AG09309 (cell line): ENCODE measurements at regions not wholly inside any gene's neighbourhood (a gene's known extent, or its start where the extent isn't known, plus 50 kb on each side); places are given as distances from the start of the nearest gene placed in this dataset.
"Not testable (repeated sequence)": the region's sequence is repeated elsewhere in the genome, so short reads cannot be mapped to it uniquely, and the experiment has no call there.

Experiments
- DNase-seq: peaks from one replicate; pipeline ENCODE4 v3.0.0-alpha.2; 2010; ENCODE audit warnings: low read depth
- H3K4me3 ChIP-seq: 2 replicates; pipeline ENCODE4 v1.5.1; 2011; ENCODE audit warnings: mild to moderate bottlenecking, low read depth, low read length, moderate library complexity; ENCODE audit not compliant: control insufficient read depth
- TF ChIP-seq, protein P1 (sequence below): IDR thresholded peaks from 2 replicates; pipeline ENCODE4 v1.5.1; 2011; ENCODE audit warnings: mild to moderate bottlenecking, low read depth, low read length, inconsistent platforms; ENCODE audit not compliant: insufficient read depth, control insufficient read depth; ENCODE audit errors: missing control alignments

DNA sequence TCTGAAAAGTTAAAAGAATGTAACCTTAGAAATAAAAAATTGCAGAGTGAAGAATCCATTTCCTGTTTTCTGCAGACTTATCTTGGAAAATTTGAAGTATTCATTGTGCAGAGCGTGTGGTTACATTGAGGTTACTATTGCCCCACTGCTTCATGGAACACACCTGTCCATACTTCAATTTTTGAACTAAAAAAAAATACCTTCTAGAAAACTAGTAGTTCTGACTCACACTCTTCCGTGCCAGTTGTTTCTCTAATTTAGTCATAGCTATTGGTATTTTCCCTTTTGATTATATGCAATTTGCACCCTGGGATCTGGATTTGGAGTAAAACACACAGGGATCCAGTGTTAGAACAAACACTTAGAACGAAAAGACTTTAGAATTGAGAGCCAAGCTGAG, 111.8 kb upstream of the LYSMD4 start:
- no peak for DNase-seq

DNA sequence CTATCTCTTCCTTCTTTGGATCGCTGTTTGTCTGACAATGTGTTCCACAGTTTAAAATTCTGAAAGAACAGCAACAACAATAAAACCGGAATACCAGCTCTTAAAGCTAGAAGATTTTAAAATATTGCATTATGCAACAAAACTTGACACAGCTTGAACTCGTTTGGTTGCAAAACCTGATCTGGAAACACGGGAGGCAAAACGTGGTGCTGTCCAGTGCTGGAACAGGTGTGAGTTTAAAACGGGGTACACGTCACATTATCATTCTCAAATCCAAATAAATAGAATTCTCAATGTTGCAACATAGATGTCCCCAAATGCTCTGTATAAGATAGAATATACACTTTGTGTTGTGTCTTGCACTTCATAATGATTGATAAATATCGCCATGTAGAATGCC, 110.9 kb upstream of the LYSMD4 start:
- TF ChIP-seq, protein P1, sequence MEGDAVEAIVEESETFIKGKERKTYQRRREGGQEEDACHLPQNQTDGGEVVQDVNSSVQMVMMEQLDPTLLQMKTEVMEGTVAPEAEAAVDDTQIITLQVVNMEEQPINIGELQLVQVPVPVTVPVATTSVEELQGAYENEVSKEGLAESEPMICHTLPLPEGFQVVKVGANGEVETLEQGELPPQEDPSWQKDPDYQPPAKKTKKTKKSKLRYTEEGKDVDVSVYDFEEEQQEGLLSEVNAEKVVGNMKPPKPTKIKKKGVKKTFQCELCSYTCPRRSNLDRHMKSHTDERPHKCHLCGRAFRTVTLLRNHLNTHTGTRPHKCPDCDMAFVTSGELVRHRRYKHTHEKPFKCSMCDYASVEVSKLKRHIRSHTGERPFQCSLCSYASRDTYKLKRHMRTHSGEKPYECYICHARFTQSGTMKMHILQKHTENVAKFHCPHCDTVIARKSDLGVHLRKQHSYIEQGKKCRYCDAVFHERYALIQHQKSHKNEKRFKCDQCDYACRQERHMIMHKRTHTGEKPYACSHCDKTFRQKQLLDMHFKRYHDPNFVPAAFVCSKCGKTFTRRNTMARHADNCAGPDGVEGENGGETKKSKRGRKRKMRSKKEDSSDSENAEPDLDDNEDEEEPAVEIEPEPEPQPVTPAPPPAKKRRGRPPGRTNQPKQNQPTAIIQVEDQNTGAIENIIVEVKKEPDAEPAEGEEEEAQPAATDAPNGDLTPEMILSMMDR, result no peak
- H3K4me3 ChIP-seq, result no peak overlapping the region
- no peak for DNase-seq

More for the DNA sequence above, 111.8 kb upstream of the LYSMD4 start:
- no peak overlapping the region for H3K4me3 ChIP-seq
- TF ChIP-seq, protein P1, result no peak

DNA sequence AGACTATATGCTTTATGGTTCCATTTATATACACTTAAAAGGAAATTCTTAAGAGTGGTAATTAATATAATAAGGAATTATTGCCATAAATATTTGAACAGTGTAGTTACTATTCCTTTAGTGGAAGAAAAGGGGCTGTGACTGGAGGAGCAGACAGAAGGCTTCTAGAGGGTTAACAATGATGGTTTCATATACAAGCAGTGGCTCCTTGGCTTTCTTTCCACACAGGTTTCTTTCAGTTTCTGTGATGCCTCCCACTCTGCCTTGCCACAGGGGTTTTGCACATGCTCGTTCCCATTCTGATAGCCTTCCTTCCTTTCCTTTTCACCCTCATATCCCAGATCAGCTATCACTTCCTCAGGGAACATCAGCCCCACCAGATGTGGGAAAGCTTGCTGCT, 108.8 kb upstream of the LYSMD4 start:
- no peak overlapping the region for H3K4me3 ChIP-seq
- no peak for DNase-seq
- TF ChIP-seq, protein P1, result no peak

DNA sequence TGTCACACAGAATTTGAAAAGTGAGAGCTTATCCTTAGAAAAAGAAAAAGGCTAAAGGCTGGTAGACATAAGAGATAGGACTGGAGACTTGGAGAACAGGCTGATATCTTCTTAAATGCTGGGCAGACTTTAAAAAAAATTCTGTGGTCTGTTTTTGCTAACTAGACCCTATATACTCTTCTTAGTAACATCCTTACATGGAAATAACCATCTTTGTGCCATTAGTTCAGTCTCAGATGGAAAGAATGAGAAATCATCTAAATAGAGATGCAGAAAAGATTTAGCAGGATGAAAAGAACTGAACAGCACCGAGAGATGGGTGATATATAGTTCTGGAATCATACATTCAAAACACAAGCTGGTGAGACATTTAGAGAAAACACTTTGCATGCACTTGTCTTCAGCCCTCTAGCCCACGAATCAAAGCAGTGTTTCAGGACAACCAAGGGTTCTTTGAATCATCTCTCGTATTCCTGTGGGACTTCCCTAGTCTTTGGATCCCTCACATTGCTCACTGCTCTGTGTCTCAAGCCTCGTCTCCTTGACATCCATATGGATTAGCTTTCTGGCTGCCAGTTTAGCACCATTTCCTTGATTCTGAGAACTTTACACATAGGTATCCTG, 93.0 kb upstream of the LYSMD4 start:
- H3K4me3 ChIP-seq, result no peak overlapping the region
- TF ChIP-seq, protein P1, result no peak
- DNase-seq, result no peak

DNA sequence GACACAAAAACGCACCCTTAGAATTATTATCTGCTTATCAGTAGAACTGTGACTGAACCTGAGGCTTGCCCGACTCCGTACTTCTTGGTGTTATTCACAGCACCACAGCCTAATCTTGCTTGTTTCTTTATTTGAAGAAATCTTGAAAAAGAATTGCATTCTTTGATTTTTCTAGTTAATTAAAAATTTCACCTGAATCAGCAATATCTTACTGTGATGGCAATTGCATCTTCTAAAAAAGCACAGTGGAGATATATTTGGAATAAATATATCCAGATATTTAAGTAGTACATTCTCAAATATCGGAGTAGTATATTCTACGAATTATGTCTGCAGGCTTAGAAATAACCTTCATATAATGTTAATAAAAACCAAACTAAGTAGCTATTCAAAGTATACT, 90.1 kb upstream of the LYSMD4 start:
- TF ChIP-seq, protein P1, result no peak
- no peak for DNase-seq
- no peak overlapping the region for H3K4me3 ChIP-seq

DNA sequence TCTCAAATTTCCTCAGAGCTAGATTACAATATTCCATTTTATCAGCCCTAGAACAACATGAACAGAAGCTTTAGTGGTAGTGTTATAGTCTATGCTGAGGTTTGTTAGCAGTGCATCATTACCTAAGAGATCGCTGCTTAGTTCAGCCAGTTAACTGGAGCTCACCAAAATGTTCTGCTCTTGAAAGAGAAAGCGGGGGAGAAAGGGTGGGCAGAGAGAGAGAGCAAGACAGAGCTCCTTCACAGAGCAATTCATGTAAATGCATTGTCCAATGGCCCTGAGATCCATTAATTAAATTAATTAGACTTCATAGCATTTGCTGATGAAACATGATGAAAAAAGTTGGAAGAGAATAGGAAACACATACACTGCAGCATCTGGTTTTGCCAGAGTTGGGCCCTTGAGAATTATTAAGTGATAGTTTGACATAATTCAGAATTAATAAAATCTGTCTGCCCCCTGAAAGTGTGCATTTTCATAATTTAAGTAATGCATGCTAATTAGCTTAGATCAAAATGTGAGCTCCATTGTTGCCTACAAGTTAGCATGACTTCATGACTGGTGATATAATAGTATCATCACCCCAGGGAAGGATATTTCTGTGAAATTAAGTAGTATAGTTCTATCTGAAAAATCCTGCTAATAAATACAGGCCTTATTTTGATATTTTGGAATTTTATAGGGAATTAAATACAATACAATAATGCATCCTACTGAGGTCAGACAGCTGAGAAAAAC, 86.9 kb upstream of the LYSMD4 start:
- H3K4me3 ChIP-seq, result no peak overlapping the region
- TF ChIP-seq, protein P1, result no peak
- DNase-seq, result no peak

DNA sequence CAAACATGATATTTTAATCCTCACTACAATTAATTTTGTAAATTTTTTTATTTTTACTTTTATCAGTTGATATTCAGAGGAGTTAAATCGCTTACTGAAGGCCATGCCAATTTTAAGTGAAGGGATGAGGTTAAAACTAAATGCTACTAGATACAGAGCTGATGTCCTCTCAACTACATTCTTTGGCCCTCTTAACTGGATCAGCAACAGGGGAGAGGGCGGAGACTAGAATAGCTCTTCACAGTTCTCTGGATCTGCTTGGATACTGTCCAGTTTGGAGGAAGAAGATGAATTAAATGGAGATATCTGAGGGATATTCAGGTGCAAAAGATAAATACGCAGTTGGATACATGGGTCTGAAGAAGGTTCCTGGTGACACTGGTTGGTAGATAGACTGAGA, 85.6 kb upstream of the LYSMD4 start:
- DNase-seq, result no peak
- no peak overlapping the region for H3K4me3 ChIP-seq
- TF ChIP-seq, protein P1, result no peak

DNA sequence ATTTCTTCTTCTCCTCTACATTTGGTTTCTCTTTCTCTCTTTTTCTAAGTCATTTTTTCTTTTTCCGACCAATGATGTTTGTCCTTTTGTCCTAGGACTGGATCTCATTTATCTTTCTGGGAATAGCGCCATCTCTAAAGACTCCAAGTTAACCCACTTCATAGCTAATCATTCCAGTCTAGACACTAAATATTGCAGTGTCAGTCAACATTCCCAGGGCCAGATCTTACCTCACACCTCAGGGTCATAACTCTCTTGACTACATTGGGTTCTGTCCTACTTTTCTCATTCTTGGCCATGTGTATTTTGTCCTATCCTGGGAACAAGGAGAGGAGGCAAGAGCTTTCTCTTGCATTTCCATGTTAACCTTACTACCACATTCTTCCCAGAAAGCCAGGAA, 83.6 kb upstream of the LYSMD4 start:
- H3K4me3 ChIP-seq, DNase-seq: not testable (repeated sequence)

DNA sequence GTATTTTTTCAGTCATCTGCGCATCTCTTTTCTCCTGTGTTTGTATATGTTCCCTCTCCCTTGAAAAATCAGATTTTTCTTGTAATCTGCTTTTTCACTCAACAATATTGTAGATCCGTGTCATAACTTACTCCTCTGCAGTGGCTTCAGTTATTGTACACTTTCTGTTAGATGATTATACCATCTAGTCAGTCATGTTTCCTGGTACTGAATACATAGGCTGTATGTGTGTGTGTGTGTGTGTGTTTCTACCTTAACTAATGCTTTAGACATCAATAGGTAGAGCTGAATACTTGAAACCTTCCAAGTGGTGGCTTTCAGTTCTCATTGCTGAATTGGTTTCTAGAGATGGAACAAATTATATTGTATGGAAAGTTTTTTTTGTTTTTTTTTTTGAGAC, 77.4 kb upstream of the LYSMD4 start:
- H3K4me3 ChIP-seq, DNase-seq: not testable (repeated sequence)

DNA sequence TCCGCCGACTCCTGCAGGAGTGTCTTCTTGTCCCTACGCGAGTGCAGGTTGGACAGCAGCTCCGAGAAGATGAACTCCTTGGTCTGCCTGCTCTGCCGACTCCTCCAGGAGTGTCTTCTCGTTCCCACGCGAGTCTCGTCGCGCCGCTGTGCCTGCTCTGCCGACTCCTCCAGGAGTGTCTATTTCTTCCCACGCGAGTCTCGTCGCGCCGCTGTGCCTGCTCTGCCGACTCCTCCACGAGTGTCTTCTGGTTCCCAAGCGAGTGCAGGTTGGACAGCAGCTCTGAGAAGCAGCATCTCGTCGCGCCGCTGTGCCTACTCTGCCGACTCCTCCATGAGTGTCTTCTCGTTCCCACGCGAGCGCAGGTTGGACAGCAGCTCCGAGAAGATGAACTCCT, 66.6 kb upstream of the LYSMD4 start:
- DNase-seq, H3K4me3 ChIP-seq: not testable (repeated sequence)
